HG03175 (cell line): ENCODE measurements at regions not wholly inside any gene's neighbourhood (a gene's known extent, or its start where the extent isn't known, plus 50 kb on each side); places are given as distances from the start of the nearest gene placed in this dataset.
"Not testable (repeated sequence)": the region's sequence is repeated elsewhere in the genome, so short reads cannot be mapped to it uniquely, and the experiment has no call there.

ENCODE experiments used
- ATAC-seq: cut with Tn5 transposase; IDR thresholded peaks from one replicate; pipeline ENCODE4 v1.9.1; 2021; ENCODE audit warnings: mild to moderate bottlenecking, moderate library complexity; ENCODE audit not compliant: unreplicated experiment

DNA sequence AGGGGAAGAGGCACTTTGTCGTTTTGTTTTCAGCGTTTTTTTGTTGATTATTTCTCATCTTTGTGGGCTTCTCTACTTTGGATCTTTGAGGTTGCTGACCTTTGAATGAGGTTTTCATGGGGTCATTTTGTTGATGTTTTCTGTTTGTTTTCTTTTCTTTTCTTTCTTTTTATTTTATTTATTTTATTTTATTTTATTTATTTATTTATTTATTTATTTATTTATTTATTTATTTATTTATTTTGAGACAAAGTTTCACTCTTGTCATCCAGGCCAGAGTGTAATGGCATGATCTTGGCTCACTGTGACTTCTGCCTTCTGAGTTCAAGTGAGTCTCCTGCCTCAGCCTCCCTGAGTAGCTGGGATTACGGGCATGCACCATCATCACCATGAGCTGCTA lies 946.7 kb downstream of the TLE4 start:
- no peak for ATAC-seq

DNA sequence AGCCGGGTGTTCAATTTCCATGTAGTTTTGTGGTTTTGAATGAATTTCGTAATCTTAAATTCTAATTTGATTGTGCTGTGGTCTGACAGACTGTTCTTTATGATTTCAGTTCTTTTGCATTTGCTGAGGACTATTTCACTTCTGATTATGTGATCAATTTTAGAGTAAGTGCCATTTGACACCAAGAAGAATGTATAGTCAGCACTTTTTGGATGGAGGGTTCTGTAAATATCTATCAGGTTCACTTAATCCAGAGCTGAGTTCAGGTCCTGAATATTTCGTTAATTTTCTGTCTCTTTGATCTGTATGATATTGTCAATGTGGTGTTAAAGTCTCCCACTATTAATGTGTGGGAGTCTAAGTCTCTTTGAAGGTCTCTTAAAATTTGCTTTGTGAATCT lies 944.9 kb downstream of the TLE4 start:
- no peak for ATAC-seq

DNA sequence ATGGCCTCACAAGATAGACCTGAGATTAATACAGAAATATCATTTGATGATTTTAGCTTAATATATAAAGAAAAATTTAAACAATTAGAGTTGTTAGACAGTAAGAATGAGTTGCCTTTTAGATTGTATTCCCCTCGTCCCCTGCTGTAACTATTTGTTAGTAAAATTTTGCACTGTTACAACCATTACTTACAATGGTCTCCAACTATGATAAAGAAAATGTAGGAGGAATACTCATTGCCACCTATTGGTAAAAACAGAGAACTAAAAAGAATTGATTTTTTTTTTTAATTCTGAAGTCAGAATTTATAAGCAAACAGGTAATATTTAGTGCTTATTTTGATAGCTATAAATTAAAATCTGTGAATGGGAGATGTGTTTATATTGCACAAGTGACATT lies 937.6 kb downstream of the TLE4 start:
- no peak for ATAC-seq

DNA sequence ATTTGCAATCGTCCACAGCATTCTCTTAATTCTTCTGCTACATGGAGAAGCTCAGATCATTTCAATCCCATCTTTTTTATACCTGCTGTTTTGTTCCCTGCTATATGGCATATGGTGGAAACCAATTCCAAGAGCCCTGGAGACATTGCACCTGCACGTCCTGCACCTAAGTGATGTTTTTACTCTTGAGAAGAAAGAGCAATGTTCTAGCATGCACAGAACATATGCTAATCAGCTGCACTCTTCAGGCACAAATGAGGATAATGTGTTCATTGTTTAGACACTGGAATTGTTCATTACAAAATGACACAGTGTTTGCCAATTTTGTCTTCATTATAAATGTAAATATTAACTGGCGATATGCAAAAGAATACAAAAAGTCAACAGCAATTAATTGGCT lies 935.8 kb downstream of the TLE4 start:
- no peak for ATAC-seq

DNA sequence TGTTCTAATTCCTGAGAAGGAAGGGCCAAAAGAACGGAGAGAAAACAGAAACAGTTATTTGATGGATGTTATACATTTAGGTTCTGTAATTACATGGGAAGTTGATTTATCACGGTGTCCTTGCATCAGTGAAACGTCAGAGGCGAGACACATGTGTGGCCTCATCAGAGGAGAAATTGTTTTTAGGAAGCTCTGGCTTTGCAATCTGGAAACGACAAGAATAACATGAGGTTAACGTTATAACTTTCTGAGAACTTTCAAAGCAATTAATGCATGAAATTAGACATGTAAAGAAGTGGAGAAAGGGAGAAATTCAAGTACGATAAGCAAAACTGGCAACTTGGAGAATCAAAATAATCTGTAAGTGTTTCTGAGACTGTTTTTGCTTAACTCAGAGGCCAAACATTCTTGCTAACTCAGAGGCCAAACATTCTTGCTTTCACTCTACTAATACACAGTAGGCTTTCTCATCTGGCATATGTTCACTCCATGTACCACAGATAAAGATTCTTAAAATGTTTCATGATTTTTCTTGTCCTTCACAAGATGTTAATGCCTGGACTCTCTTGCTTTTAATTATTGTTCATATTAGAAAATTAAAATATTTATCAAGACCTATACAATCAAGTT lies 933.0 kb downstream of the TLE4 start:
- ATAC-seq: no peak

DNA sequence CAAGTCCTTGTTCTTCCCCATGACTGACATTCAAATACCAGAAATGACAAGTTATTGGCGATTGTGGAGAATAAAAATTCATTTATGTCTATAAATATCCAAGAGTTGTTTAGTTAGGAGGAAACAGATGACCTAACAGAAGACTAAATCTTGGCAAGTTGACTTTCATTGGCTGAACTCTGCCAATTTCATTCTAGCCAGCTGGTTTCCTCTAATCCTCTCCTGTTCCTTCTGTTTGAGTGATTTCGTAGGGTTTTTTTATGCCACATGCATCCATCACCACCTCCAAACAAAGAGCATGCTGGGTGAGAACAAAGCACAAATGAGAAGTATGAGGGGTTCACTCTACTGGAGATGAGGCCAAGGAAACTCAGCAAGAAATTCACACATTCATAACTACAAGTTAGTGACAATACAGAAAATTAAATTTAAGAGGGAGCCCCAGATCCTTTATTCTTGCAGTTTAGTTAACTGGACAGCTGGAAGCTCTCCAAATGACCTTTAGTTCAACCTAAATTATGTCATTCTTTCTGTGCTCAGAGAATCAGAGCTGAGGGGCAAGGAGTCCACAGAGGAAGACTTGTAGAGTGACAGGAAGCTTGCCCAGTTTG lies 932.0 kb downstream of the TLE4 start:
- ATAC-seq: no peak

DNA sequence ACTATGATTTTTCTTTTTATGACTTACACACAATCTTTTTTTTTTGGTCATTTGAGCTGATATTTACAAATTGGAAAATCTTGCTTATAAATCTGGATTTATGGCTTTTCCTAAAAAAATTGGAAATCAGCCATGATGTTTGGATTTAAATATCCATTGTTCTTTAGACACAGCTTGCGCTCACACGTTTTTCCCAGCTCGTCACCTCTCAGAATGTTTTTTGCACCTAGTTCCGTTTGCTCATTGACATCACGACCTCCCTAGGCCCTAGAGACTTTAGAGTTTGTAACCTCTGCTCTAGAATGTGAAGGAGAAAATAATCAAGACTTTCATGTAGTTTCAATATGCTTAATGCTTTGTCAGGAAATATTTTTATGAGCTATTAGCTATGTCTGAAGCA lies 930.5 kb downstream of the TLE4 start:
- ATAC-seq: no peak

DNA sequence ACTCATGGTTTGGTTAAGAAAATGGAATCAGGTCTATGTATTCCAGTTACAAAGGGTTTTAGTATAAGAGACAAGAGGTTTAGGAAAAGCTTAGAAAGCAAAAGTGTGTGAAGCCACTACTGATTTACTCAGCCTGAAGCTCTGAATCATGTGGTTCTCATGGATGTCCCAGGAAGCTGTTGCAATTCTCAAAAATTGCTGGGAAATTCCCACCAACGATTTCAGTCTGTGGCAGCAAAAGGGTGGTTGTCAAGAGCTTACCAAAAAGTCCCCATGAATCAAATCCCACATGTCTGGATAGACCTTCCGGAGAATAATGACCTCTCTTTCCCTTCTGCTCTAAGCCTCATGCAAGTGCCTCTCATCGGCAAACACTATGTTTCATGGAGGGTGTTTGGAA lies 929.9 kb downstream of the TLE4 start:
- ATAC-seq: no peak

DNA sequence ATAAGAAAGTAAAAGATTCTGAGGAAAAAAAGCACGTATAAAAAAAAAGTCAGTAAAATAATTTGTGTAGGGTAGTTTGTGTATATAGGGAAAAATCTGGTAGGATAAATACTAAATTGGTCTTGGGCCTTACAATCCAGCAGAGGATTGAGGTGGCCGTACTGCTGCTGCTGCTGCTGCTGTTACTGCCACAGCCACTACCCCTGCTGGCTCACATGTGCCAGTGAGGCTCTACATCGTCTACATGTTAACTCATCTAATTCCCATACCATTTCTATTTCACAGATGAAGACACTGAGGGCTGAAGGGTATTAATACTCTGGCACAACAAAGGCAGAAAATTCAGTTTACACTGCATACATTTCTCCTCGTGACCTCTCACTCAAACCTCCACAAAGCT lies 928.5 kb downstream of the TLE4 start:
- no peak for ATAC-seq

DNA sequence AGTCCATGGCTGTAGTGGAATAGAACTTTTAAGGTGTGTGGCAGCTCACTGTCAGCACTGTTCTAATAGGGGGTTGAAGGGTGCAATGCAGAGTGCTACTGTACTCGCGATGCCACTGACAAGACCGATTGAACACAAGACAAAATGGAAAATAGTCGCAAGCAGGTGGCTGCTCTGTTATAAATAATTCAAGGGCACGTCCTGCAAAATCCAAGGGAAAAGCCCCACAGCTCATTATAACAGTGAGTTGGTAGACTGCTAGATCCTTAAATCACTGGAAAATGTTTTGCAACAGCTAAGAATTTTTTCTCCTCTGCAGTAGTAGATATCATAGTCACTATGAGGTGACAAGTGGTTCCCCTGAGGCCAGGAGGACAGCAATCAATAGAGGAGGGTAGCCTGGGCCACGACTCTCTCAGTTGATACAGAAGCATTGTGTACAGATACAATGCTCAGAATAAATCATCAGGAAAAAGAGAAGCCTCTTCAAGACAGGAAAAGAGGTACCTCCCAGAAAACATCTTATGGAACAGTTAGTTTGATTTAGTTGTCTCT lies 926.3 kb downstream of the TLE4 start:
- ATAC-seq: no peak

DNA sequence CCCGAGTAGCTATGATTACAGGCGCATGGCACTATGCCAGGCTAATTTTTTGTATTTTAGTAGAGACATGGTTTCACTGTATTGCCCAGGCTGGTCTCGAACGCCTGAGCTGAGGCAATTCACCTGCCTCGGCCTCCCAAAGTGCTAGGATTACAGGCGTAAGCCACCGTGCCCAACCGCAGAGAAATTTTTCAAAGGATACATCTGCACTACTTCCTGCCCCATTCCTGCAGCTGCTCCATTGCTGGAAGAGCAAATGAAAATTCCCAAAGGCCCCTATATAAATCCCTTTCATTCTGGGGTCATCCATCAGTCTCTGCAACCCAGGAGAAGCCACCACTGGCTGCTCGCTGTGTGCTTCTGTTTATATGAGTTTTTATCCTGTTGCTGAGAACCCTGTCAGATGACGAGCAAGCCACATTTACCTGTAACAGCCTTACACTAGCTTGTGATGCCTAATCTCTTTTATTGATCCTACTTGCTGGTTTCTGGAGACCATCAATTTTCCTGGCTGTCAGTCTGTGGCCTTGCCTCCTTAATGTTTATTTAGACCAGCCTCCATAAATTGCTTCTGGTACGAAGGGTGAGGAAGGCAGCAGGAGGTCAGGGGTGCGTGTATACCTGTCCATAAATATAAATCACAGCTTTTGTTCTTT lies 925.3 kb downstream of the TLE4 start:
- no peak for ATAC-seq

DNA sequence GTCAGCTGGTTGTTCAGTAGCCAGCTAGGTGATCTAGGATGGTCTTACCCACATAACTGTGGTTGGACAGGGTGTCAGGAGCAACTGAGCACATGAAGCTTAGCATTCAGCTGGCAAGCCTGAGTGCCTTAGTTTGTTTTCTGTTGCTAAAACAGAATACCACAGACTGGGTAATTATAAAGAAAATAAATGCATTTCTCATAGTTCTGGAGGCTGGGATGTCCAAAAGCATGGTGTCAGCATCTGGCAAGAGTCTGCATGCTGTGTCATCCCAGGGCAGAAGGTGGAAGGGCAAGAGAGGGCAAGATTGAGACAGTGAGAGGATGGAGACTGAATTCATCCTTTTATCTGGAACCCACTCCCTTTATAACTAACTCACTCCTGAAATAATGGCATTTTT lies 921.5 kb downstream of the TLE4 start:
- ATAC-seq: no peak

DNA sequence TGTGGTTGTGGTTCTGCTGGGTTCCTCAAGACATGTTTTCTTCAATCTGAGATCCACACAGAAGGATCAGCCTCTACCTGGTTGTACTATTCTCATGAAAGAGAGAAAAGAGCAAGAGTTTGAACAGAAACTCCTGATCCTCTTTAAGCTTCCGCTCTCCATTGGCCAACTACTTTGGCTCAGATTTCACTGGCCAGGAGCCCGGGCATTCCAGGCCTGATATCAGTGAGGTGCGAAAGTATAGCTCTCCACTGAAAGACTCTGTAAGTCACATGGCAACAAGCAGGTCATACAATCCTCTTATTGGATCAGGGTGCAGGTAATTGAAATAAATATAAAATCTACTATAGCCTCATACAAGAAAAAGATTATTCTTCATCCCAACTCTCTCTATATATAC lies 920.5 kb downstream of the TLE4 start:
- no peak for ATAC-seq

DNA sequence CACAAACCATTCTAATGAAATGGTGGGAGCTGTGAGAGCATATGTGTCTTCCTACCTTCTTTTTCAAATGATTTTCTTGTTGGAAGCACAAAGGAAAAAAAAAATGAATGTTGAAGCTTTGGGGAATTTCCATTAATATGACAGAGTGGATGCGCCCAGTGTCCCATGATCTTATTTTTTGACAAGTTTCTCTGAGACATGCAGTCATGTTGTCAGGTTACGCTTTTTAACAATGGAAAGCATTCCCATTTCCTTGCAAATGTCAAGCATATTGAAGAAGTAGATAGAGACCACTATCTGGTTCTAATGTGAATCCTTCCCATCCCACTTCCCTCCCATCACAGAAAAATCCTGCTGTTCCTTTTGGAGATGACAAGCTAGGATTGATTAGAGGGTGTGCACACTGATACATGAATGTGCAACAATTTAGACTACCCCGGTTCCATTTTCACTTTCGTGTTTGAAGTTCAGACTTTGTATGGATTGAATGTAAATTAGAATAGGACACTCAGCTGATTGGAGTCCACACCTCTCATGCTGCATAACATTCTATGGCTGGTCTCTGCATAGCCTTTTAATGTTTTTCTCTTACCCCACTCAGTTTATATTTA lies 919.4 kb downstream of the TLE4 start:
- no peak for ATAC-seq

DNA sequence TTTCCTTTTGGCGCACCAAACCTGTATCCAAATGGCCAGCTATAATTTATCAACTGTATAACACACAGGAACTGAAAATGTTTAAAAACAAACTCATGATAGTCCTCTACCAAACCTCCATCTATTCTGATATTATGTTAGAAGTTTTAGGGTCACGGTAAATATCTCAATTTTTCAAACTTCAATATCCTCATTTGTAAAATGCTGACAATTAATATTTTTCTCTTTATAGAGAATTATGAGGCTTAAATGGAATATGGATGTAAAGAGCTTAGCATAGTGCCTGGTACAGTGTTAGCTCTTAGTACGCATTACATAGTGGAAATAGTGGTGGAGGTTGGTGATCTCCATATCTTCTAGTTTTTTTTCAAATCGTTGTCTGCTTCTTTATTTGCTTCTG lies 917.6 kb downstream of the TLE4 start:
- no peak for ATAC-seq

DNA sequence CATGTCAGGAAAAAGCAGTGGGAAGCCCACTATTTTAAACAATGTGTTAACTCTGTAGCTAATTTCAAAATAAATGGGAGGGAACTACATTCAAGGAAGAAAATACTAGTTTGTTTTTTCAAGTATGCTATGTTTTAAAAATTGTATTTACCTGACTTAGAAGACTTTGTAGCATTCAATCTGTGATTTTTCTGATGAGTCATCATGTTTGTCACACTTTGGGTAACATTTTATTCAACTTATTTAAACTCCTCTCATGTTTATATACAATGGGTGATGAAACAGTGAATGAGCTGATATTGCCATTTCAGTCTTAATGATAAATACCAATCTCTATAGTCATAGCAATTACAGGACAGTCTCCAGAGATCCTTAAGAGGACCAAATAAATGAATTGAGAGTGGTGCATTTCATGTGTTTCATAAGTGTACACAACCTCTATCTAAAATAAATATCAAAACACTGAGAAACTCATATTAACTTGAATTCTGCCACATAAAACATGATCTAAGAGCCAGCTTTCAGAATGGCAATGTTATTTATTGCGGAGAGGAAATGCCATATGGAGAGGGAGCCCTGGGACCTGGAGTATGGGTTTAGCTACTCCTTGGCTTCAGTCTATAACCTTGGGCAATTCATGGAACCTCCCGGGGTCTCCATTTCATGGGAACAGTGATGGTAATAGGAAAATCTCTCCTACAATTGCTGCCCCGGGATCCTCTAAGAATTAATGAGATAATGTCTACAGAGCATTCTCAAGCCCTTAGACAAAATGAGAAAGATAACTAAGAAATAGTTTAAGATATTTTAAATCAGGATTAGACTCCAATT lies 913.9 kb downstream of the TLE4 start:
- ATAC-seq: no peak

DNA sequence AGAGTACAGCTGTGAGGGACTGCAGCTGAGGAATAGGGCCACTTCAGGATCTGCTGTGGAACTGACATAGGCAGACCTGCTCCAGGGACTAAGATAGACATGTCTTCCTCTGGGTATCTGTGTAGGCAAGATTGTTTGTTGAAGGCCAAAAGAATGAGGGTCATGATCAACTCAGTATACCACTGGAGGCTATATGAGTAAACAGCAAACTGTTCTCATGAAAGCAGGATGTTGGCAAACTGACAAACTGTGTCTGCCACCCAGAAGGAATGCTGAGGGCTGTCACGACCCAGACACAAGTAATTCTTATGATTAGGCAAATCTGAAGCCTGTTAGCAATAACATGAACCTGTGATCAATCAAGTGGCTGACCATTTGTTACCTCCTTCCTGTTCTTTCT lies 910.5 kb downstream of the TLE4 start:
- ATAC-seq: not testable (repeated sequence)

DNA sequence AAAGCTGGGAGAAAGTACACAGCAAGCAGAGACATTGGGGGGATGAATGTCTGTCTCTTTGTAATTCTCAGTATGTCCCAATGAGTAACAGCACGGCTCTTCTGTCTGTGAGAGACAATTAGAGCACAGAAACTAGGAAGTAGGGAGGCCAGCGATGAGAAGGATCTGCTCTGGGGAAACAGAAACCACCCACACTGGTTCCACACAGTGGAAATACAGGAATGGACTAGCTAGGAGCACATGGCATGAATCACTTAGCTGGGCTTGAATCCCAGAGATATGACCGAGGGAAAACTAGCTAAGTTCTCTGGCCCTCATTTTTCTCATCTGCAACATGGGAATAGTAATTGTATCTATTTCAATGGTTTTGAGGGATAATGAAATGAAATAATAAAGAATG lies 895.9 kb downstream of the TLE4 start:
- no peak for ATAC-seq

DNA sequence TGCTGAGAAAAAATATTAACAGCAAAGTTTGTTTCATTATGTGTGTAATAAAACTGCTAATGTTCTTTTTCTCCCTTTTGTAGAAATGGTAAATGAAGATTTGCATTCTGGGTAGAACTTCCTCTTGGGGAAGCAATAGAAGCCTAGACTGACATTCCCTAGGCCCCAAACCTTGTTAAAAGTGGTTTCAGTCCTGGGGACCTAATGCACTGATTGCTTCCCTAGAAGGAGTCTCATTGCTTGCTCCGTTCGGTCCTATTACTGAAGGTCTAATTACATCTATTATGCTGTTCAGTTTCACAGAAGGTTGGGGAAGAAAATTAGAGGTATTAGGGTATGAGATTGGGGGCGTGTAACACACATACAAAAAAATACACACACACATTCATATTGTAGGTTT lies 893.8 kb downstream of the TLE4 start:
- no peak for ATAC-seq

DNA sequence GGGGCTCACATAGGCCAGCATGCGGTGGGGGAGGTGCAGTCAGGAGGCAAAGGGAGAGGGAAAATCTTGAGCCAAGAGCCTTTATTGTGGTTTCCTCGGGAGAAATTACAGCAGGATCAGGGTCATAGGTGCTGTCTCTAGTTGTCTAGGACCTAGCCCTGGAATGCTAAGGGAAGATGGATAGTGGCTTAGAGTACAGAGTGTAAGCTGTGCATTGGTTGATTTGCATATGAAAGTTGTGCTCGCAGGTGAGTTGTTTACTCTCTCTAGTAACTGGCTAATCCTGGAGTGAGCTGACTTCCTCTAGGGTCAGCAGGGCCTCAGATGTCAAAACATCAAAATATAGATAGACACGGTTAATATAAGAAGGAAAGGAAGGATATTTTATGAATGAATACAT lies 877.7 kb downstream of the TLE4 start:
- no peak for ATAC-seq

DNA sequence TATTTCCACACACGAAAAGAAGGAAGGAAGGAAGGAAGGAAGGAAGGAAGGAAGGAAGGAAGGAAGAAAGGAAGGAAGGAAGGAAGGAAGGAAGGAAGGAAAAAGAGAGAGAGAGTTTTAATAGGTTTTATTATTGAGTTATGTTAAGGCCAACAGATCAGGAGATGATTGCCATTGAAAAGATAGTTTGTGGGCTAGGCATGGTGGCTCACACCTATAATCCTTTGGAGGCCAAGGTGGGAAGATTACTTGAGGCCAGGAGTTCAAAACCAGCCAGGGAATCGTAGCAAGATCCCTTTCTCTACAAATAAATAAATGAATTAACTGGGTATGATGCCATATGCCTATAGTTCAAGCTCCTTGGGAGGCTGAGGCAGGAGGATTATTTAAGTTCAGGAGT lies 877.2 kb downstream of the TLE4 start:
- no peak for ATAC-seq
